GM18870 (cell line): ENCODE measurements at regions not wholly inside any gene's neighbourhood (a gene's known extent, or its start where the extent isn't known, plus 50 kb on each side); places are given as distances from the start of the nearest gene placed in this dataset.

Experiments used
- ATAC-seq: cut with Tn5 transposase; IDR thresholded peaks from one replicate; pipeline ENCODE4 v1.9.1; 2021; ENCODE audit warnings: moderate library complexity; ENCODE audit not compliant: unreplicated experiment

DNA sequence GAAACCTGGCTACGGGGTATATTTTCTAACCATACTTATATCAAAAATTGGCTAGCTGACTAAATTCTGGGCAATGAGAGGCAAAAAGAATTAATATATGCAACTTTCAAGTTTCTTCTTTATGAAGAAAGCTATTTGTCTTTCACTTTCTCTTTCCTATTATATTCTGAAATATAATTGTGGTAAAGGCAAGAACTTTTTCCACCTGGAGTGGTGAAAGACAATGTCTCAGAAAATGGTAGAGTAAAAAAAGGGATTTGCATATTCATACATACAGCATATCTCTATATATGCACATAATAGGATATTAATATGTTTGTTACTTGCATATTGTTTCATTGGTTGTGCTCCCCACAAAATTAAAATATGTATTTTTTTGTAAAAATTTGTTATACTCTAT, 793.8 kb downstream of the PLA2G4A start:
- peak; percentile 46 for ATAC-seq

DNA sequence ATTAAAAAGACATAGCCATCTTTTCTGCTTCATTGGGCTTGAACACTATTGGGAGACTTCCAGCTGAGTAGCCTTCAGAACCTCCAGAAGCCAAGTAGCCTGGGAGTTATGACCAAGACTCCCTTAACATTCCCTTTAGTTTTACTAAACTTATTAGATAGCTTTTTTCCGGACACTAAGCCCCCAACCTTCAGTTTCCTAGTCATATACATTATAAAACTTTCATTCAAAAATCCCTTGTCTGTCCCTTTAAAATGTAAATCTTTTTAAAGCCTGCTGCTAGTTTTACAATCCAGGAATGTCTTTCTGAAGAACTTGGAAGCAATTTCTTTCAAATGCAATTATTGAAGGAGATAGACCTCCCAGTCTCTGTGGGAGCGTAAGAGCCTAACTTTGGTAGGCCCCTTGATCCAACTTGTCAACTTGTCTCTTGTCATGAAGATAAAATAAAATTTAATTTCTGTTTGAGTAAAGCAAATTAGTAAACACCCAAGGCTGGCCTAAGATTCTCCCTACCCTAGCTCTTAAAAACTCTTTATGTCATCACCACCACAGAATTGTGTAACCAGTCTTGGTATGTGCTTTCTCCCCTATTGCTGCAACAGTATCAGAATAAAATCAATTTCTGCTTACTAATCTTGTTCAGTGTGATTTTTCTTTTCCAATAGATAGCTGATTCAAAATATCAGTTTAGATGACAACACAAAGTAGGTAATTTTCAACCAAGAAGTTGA, 796.2 kb downstream of the PLA2G4A start:
- ATAC-seq: no peak

DNA sequence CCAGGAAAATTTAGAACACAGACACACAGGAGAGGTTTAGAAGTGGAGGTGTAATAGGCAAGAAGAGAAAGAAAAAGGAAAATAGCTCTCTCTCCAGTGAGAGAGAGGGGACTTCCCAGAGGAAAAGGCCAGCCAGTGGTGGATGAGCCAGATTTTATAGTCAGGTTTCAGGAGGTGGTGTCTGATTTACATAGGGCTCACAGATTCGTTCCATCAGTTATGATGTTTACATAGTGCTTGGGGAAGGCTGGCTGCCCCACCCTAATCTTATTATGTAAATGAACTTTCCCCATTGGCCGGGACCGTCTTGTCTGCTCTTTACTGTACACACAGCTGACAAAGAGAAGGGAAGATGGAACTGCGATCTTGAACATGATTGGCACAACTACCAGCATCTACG, 797.3 kb downstream of the PLA2G4A start:
- ATAC-seq: no peak

DNA sequence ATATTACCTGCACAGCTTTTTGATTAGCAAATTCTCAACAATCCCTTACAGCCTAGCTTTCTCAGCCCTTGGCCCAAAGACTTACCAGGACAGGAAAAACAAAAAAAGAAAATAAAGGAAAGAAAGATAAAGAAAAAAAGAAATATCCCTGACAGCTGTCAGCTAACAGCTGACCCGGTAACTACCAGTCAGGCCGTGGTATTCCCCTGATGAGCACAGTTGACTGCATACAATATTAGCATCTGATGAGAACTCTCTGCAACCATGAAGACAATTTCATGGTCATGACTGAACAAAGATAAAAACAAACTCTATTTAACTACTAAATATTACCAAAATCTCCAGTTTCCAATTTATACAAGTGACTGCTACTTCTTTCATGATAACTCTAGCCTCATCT, 798.8 kb downstream of the PLA2G4A start:
- no peak for ATAC-seq

DNA sequence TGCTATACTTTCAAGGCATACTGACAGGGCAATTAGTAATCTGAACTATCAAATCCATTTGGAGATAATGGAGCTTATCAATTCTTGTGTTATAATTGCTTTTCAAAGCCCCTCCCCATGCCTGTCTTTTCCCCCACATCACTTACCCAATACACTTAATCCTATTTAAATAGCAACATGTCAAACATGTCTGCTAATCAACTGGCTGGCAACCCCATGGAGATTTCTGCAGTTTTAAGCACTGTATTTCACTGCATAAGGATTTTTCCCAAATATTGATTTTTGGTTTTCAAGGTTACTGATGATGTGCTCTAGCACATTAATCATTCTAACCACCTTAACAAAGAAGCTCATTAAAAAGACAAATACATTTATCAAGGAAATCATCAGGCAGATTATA, 800.3 kb downstream of the PLA2G4A start:
- no peak for ATAC-seq

DNA sequence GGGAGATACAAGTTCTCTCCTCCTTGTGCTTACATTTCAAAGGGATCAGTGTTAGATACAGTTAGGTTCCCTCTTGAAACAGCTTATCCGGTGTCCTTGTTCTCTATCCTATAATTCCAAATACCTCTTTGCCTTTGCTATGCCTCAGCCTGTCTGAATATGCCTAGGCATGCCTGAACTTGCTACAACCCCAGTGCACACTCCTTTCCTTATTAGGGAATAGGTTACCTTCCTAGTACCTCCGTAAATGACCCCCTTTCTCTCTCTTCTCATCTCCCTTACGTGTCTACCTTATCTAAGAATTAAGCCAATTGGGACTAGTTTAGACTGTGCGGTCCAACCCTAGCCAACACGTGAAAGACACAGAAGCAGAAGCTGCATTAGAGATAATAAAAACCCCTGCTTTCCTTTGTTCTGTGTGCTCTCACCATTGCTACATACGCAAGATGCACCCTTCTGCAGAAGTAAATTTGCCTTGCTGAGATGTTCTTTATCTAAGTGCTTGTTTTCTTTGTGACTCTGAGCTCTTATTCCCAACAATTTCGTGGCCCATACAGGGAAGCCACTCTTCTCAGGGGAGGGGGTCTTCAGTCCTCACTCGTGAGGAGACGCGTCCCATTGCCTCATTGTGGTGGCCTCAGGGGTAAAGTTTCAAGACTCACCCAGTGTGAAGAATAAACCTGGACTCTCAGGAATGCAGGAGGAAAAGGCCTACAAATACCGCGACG, 802.1 kb downstream of the PLA2G4A start:
- ATAC-seq: no peak

DNA sequence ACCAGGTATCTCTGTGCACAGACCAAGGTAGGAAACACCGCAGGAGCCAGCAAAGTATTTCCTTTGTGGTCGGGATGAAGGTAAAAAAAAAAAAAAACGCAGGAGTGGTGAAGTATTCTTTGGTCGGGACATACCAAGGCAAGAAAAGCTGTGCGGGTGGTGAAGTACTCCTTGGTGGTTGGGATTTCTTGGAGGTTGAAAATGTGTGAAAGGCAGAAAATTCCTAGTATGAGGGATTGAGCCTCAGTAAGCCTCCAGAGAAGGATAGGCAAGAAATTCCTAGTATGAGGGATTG, 802.6 kb downstream of the PLA2G4A start:
- no peak for ATAC-seq

DNA sequence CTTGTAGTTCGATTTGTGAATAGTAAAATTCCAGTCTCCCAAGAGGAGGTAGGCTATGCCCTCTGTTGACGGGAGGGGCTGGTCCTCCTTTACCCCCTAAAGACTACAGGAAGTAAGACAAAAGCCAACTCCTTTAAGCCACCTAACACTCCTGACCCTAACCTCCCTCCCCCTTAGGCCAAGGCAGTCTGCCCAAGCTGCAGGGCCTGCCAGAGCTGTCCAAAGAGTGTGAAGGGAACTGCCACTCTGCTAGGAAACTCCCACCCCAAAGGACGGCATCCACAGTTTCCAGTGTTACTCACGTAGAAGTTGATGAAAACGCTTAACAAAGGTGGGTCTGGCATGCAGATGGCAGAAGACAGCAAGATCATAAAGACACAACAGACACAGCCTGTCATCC, 803.2 kb downstream of the PLA2G4A start:
- ATAC-seq: no peak

DNA sequence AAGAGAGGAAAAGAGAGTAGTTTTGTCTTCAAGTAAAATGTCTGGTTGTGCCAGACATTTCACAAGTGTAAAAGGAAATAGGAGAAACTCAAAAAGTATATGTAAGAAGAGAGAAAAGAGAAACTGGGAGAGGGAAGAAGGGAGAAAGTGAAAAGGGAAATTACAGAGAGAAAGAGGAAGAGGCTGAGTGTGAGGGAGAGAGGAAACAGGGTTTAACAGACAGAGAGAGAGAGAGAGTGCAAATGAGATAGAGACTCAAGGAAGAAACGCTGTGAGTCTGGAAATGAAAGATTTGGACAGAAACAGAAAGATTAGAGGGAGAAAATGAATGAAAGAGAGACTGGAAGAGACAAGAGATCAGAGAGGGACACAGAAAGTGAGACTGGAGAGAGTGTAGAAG, 806.2 kb downstream of the PLA2G4A start:
- no peak for ATAC-seq

DNA sequence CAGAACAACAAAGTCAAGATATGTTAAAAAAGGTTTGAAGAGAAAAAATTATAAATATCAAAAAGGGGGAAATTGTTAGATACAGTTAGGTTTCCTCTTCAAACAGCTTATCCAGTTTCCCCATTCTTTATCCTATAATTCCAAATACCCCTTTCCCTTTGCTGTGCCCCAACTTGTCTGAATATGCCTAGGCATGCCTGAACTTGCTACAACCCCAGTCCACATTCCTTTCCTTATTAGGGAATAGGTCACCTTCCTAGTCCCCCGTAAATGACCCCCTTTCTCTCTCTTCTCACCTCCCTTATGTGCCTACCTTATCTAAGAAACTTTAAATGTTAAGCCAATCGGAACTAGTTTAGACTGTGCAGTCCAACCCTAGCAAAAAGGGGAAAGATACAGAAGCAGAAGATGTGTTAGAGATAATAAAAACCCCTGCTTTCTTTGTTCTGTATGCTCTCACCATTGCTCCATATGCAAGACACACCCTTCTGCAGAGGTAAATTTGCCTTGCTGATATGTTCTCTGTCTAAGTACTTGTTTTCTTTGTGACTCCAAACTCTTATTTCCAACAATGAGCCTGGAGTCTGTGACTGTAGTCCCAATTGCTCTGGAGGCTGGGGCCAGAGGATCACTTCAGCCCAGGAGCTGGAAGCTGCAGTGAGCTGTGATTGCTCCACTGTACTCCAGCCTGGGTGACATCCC, 810.1 kb downstream of the PLA2G4A start:
- ATAC-seq: no peak

DNA sequence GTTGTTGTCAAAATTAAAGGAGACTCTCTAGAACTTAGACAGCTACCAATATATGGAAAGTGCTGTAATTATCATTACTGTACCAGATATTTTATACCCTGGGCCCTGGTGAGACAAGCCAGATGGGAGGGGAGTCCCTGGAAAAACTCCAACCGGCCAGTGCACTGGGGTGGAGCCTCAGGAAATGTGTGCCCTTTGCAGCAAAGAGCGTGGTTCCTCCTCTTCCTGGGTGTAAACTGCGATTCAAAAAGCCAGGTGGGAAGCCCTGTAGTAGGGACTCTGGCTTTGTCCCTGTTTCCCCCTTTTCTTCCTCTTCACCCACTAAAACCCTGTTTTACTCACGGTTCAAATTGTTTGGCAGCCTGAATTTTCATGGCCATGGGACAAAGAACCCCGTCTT, 812.3 kb downstream of the PLA2G4A start:
- ATAC-seq: no peak

DNA sequence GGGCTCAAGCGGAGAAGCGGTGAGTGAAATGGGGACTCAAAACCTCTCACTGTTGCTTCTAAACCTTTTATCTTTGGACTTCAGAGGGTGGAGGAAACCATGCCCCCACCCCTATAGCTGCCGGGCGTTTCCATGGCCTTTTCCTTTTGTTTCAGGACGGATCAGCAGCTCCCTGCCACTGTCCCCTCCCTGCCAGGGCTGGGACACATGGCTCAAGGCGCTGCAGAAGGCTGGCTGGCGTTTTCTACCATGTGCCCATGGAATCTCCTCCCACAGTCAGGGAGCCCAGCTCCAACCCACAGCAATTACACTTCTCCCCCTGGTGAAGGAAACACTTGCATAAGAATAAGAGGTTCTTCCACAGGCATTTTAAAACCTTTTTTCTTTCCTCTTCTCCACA, 812.7 kb downstream of the PLA2G4A start:
- no peak for ATAC-seq

DNA sequence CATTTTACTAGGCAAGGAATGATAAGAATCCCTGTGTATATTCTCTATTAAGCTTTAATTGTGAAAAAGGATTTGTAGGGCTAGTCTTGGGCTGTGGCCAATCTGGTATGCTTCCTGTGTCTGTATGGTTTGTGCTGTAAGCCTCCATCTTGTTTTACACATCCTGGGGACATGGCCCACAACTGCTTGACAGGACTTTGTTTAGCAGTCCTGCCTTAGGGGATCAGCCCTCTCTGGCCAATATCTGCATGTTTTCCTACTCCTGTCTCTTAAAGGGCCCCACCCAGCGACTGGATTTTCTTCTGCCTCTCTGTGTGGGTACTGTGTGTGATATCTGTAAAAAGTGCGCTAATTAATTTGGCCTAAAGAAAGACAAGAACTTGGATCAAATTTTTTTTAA, 813.2 kb downstream of the PLA2G4A start:
- ATAC-seq: no peak

DNA sequence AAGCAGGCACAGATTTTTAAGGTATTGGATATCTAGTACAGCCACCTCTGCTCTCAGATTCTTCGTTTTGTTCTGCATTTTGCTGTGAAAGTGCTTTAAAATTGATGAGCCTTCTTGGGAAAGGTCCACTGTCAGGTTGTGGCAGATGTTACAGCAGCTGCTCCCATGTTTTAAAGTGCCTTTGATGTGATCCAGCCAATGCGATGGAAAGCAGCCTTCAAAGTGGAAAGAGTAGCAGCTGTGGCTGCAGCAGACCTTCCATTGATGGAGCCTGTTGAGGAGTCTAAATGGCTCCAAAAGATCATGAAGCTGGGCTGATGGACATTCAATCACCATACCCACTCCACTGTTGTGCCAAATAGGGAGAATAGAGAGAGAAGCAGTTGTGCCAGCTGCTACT, 816.9 kb downstream of the PLA2G4A start:
- ATAC-seq: no peak

DNA sequence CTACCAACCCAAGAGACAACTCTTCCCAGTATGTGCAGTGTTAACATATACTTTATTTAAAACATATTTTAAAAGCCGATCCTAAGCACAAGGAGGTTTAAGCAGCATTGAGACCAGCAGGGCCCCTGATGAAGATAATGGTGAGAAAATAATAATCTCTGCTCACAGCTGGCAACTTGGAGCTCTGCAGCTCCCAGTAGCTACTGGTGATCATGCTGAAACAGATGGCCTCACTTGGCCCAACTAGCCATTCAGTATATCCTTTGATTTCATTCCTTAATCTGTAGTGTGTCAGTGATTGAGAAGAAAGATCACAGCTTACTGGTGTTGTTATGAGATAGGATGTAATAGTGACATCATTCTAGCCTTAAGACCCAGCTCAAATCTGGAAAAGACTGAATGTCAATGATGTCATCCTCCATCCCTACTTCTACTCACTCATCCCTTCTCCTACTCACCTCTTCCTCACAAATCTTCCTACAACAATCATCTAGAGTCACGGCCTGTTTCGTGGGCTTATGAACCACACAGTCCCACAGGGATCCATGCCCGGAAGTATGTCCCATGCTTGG, 817.9 kb downstream of the PLA2G4A start:
- no peak for ATAC-seq

DNA sequence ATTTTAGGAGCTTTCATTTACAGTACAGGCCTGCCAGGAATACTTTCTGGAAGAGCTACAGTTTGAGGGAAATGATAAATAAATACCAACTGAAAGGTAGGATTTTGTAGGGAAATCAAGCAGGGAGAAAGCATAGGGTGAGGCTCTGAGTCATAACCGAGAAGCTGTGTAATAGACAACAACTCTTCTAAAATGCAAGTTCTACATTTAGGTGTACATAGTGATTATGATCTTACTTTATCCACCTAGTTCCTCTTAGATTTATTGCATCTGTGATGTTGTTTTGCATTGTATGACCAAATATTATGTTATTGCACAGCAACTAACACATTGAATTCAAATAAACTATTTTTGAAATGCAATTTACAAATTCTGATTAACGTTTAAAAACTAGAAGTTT, 819.3 kb downstream of the PLA2G4A start:
- no peak for ATAC-seq

DNA sequence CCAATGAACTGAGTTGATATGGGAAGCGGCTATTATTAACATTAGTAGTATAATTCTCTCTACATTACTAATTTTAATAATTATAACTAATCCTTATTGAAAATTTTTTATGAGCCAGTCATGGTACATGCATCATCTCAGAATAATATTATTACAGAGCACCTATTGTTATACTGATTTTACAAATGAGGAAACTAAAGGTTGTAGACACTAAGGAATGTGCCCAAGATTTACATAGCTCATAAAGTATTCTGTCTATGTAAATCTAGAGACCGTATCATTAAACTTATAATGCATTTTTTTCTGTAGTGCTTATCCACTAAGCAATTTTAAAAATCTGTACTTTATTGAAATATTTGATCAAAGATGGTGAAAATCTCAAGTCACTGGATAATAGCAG, 825.9 kb downstream of the PLA2G4A start:
- ATAC-seq: no peak

DNA sequence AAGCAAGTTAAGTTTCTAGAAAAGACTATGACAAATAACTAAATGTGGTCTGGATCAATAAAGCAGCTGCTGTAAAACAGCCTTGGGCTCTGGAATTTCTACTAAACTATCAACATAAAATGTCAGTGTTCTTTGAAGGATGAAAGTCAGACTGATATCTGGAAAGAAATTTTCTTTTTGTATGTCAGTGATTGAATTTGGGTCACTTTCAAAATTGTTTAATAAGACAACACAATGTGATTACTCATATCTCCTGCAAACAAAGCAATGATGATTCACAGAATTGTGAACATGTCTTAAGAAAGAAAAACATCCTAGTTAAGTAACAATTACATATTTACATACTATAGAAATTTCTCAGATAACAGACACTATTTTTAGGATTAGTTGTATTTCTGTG, 826.4 kb downstream of the PLA2G4A start:
- no peak for ATAC-seq

DNA sequence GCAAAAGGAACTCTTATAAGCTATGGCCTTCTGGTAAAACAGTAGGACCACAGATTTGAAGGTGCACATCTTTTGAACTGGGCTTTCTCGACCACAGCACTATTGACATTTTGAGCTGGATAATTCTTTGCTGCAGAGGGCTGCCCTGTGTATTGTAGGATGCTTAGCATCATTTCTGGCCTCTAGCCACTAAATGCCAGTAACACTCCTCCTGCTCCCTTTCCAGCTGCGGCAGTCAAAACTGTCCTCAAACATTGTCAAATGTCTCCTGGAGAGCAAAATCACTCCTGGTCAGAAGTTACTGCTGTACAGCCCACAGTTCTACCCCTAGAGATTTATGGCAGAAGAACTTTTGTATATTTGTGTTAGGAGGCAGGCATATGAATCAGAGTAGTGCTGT, 836.7 kb downstream of the PLA2G4A start:
- ATAC-seq: no peak

DNA sequence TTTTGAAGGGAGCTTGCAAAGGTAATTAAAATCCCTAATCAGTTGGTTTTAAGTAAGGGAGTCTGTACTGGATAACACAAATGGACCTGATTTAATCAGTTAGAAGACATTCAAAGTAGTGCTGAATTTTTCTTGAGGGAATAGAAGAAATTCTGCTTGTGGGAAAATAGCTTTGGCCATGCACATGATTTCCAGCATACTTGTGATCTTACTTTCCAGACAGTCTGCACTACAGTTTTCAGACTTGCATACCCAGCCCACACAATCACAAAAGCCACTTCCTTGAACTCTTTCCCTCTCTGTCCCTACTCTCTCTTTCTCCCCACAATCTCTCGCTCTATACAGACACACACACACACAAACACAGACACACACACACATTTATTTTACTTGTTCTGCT, 852.1 kb downstream of the PLA2G4A start:
- no peak for ATAC-seq

DNA sequence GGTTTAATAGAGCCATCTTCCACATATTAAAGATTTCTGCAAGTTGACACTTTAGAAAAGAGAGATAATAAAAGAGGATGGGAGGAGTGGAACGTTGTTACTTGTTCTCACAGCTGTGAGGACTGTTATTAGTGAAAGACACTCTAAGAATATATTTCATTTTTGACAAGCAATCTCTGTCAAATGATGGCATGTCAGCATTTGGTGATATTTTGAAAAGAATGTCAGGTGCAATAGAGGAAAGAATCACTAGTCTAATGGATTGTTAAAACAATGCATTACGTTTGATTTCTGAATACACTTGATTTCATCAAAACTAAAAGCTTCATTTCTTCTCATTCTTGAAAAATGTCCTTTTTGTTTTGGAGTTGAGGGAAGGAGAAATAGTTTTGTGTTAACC, 853.4 kb downstream of the PLA2G4A start:
- no peak for ATAC-seq

DNA sequence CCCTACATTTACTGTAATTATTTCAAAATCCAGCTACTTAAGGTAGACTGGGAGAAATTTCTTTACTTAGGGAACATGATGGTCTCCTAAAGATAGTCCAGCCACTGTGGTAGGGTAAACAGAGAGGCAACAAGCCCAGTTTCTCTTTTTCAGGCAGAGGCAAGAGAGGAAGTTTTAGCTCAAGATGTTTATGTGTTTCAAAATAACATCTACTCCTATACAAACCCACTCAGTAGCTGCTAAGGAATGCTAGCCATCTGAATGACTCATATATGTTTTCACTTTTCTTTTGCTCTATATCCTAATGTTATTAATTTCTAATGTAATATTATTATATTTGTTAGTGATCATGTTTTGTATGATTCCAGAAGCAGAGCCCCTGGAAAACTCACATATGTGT, 856.6 kb downstream of the PLA2G4A start:
- ATAC-seq: no peak
